Endothelial cell (in vitro differentiated cells): ENCODE measurements at regions not wholly inside any gene's neighbourhood (a gene's known extent, or its start where the extent isn't known, plus 50 kb on each side); places are given as distances from the start of the nearest gene placed in this dataset.

Experiments
- DNase-seq: peaks from one replicate; pipeline ENCODE4 v3.0.0; 2021; ENCODE audit warnings: low spot score
- H3K27ac Mint-ChIP-seq: one replicate; pipeline ENCODE4 v1.8.0; 2021; ENCODE audit warnings: mixed read lengths, inconsistent platforms; ENCODE audit not compliant: unreplicated experiment
- H3K27me3 Mint-ChIP-seq: one replicate; pipeline ENCODE4 v1.8.0; 2021; ENCODE audit warnings: mild to moderate bottlenecking, moderate library complexity, mixed read lengths, inconsistent platforms; ENCODE audit not compliant: unreplicated experiment
- H3K36me3 Mint-ChIP-seq: one replicate; pipeline ENCODE4 v1.8.0; 2021; ENCODE audit warnings: mild to moderate bottlenecking, low read depth, mixed read lengths, inconsistent platforms; ENCODE audit not compliant: unreplicated experiment
- H3K4me1 Mint-ChIP-seq: one replicate; pipeline ENCODE4 v1.8.0; 2021; ENCODE audit warnings: mild to moderate bottlenecking, mixed read lengths, inconsistent platforms; ENCODE audit not compliant: unreplicated experiment
- H3K4me3 Mint-ChIP-seq: one replicate; pipeline ENCODE4 v1.8.0; 2021; ENCODE audit warnings: mild to moderate bottlenecking, mixed read lengths, inconsistent platforms; ENCODE audit not compliant: unreplicated experiment
- H3K9me3 Mint-ChIP-seq: one replicate; pipeline ENCODE4 v1.8.0; 2021; ENCODE audit warnings: mixed read lengths, inconsistent platforms; ENCODE audit not compliant: unreplicated experiment
- TF ChIP-seq, protein P1 (sequence below): fragments of 200-600 bp; sonication (generic); IDR thresholded peaks from one replicate; pipeline ENCODE4 v1.5.0; 2021; ENCODE audit warnings: antibody characterized with exemption; ENCODE audit not compliant: unreplicated experiment

DNA sequence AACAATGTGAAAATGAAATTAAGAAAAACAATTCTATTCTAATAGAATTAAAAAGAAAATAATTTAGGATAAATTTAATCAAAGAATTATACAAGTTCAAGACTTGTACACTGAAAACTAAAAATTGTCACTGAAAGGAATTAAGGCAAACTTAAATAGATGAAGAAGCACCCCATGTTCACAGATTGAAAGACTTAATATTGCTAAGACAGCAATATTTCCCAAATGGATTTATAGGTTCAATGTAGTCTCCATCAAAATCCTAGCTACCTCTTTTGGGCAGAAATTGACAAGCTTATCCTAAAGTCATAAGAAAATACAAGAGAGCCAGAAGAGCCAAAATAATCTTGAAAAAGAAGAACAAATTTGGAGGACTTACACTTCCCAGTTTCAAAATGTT is 53.5 kb upstream of the UBE3A start:
- TF ChIP-seq, protein P1, sequence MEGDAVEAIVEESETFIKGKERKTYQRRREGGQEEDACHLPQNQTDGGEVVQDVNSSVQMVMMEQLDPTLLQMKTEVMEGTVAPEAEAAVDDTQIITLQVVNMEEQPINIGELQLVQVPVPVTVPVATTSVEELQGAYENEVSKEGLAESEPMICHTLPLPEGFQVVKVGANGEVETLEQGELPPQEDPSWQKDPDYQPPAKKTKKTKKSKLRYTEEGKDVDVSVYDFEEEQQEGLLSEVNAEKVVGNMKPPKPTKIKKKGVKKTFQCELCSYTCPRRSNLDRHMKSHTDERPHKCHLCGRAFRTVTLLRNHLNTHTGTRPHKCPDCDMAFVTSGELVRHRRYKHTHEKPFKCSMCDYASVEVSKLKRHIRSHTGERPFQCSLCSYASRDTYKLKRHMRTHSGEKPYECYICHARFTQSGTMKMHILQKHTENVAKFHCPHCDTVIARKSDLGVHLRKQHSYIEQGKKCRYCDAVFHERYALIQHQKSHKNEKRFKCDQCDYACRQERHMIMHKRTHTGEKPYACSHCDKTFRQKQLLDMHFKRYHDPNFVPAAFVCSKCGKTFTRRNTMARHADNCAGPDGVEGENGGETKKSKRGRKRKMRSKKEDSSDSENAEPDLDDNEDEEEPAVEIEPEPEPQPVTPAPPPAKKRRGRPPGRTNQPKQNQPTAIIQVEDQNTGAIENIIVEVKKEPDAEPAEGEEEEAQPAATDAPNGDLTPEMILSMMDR, result no peak
- Mint-ChIP-seq H3K4me3 (no peak overlapping the region), H3K27me3 (peaks cover 2% of the 10 kb centered on the region), H3K9me3 (no peaks in the 10 kb centered on the region), H3K27ac (no peak overlapping the region), H3K36me3 (no peaks in the 10 kb centered on the region), H3K4me1 (peaks cover 16% of the 10 kb centered on the region)
- no peak for DNase-seq
